ENCODE measurements at regions not wholly inside any gene's neighbourhood (a gene's known extent, or its start where the extent isn't known, plus 50 kb on each side); places are given as distances from the start of the nearest gene placed in this dataset.

- TF ChIP-seq CTCF (IDR thresholded peaks at IDR 0.05), result no peak
- no peak for TF ChIP-seq POLR2A (IDR thresholded peaks at IDR 0.05)
Measured at GRCh38 chr20:22055981-22056380, 350.5 kb downstream of the PAX1 start.
